ENCODE measurements at regions not wholly inside any gene's neighbourhood (a gene's known extent, or its start where the extent isn't known, plus 50 kb on each side); places are given as distances from the start of the nearest gene placed in this dataset.

DNA sequence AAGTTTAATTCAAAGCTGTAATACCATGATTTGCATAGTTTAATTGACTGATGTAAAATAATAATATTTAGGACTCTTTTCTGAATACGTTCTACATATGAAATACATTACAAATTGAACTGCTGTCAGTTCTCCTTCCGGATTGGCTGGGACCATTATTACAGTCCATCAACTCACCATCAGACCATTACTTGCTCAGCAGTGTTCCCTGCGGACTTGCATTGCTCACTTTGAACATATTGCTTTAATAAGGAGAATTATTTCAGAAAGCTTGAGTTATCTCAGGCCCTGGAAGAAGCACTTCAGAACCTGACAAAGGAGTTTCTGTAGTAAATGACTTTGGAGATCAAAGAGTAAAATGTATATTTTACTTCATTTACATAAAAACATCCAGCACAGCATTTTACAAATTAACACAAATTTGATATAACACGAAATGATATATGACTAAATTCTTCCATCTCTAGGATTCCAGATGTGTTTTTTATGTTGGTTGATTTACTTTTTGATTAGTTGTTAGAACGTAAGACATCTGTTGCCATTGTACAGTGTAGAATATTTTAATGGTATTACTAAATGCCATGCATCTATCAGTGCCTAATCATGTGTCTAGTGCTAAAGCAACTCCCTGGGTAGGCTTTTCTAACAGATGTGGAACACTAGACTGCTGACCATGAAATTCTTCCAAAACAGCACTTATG lies 418.5 kb upstream of the SEMA3A start:
- no peak for TF ChIP-seq FOSL2 (IDR thresholded peaks at IDR 0.05; ENCODE audit: borderline replicate concordance, low read depth)
- no peak for TF ChIP-seq ZBTB33 (IDR thresholded peaks at IDR 0.05; ENCODE audit: borderline replicate concordance, low read depth)
- TF ChIP-seq USF2 (IDR thresholded peaks at IDR 0.05; ENCODE audit: borderline replicate concordance, low read depth, low read length), result no peak
- no peak for TF ChIP-seq SMC3 (IDR thresholded peaks at IDR 0.05; ENCODE audit: low read depth, low read length)
- TF ChIP-seq, protein P1, sequence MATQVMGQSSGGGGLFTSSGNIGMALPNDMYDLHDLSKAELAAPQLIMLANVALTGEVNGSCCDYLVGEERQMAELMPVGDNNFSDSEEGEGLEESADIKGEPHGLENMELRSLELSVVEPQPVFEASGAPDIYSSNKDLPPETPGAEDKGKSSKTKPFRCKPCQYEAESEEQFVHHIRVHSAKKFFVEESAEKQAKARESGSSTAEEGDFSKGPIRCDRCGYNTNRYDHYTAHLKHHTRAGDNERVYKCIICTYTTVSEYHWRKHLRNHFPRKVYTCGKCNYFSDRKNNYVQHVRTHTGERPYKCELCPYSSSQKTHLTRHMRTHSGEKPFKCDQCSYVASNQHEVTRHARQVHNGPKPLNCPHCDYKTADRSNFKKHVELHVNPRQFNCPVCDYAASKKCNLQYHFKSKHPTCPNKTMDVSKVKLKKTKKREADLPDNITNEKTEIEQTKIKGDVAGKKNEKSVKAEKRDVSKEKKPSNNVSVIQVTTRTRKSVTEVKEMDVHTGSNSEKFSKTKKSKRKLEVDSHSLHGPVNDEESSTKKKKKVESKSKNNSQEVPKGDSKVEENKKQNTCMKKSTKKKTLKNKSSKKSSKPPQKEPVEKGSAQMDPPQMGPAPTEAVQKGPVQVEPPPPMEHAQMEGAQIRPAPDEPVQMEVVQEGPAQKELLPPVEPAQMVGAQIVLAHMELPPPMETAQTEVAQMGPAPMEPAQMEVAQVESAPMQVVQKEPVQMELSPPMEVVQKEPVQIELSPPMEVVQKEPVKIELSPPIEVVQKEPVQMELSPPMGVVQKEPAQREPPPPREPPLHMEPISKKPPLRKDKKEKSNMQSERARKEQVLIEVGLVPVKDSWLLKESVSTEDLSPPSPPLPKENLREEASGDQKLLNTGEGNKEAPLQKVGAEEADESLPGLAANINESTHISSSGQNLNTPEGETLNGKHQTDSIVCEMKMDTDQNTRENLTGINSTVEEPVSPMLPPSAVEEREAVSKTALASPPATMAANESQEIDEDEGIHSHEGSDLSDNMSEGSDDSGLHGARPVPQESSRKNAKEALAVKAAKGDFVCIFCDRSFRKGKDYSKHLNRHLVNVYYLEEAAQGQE (IDR thresholded peaks at IDR 0.05; ENCODE audit: low read depth, low read length), result no peak
- no peak for TF ChIP-seq EZH2phosphoT487 (IDR thresholded peaks at IDR 0.05; ENCODE audit: borderline replicate concordance, low read depth)
- TF ChIP-seq TAF1 (IDR thresholded peaks at IDR 0.05; ENCODE audit: borderline replicate concordance, low read depth, low read length), result no peak
- TF ChIP-seq TCF12 (IDR thresholded peaks at IDR 0.05), result no peak
- no peak for TF ChIP-seq JUND (IDR thresholded peaks at IDR 0.05)
- no peak for TF ChIP-seq RCOR1 (IDR thresholded peaks at IDR 0.05; ENCODE audit: low read length)
- TF ChIP-seq, protein P2, sequence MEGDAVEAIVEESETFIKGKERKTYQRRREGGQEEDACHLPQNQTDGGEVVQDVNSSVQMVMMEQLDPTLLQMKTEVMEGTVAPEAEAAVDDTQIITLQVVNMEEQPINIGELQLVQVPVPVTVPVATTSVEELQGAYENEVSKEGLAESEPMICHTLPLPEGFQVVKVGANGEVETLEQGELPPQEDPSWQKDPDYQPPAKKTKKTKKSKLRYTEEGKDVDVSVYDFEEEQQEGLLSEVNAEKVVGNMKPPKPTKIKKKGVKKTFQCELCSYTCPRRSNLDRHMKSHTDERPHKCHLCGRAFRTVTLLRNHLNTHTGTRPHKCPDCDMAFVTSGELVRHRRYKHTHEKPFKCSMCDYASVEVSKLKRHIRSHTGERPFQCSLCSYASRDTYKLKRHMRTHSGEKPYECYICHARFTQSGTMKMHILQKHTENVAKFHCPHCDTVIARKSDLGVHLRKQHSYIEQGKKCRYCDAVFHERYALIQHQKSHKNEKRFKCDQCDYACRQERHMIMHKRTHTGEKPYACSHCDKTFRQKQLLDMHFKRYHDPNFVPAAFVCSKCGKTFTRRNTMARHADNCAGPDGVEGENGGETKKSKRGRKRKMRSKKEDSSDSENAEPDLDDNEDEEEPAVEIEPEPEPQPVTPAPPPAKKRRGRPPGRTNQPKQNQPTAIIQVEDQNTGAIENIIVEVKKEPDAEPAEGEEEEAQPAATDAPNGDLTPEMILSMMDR (IDR thresholded peaks at IDR 0.05), result no peak
- TF ChIP-seq EP300 (IDR thresholded peaks at IDR 0.05; ENCODE audit: borderline replicate concordance in 1 of 2, low read depth in 1 of 2, low read length in 1 of 2), result no peak
- no peak for TF ChIP-seq RXRA (IDR thresholded peaks at IDR 0.05; ENCODE audit: borderline replicate concordance, low read depth)
- no peaks in the 10 kb centered on the region for H3K79me2 ChIP-seq (ENCODE audit: insufficient read depth)
- H3K9me2 ChIP-seq, result no peaks in the 10 kb centered on the region
- H2AFZ ChIP-seq (ENCODE audit: low read depth), result no peak overlapping the region
- no peaks in the 10 kb centered on the region for H3K9me3 ChIP-seq
- no peak for DNase-seq
- no peaks in the 10 kb centered on the region for H3F3A ChIP-seq (replicated peaks; ENCODE audit: insufficient read depth)
- no peaks in the 10 kb centered on the region for H3K27me3 ChIP-seq (ENCODE audit: insufficient read depth)
- WGBS (ENCODE audit: low lambda C conversion rate), result 90% methylated on average over 5 of the region's 5 CpGs
- ChIA-PET POLR2A (no interaction called here), CTCF (no interaction called here)
- no peaks in the 10 kb centered on the region for H4K20me1 ChIP-seq (ENCODE audit: insufficient read depth)
- H3K4me1 ChIP-seq (ENCODE audit: control insufficient read depth in 1 of 2, insufficient read depth in 2 of 2, low read depth in 1 of 2, low read length in 1 of 2), result no peaks in the 10 kb centered on the region; a peak in 2 of 4 replicates
- H3K36me3 ChIP-seq (replicated peaks in 1 of 2; ENCODE audit: control insufficient read depth in 1 of 2, insufficient read depth in 2 of 2, low read length in 1 of 2), result no peaks in the 10 kb centered on the region
- no peak overlapping the region for H3K4me3 ChIP-seq (ENCODE audit: low read depth in 2 of 2, low read length in 1 of 2)
- no peak overlapping the region for H3K4me2 ChIP-seq
- H3K9ac ChIP-seq, result no peak overlapping the region
- H3K27ac ChIP-seq (ENCODE audit: low read depth in 2 of 2, low read length in 1 of 2), result no peak overlapping the region
